ENCODE measurements at regions not wholly inside any gene's neighbourhood (a gene's known extent, or its start where the extent isn't known, plus 50 kb on each side); places are given as distances from the start of the nearest gene placed in this dataset.

GRCh38 chr6:22910370-22910769, 341.0 kb downstream of the HDGFL1 start:
- Histone ChIP-seq H3K18ac (ENCODE audit: insufficient read length, low read depth, low read length) (no peak overlapping the region), H3K27ac (ENCODE audit: insufficient read length, low read depth, low read length) (no peak overlapping the region), H3K56ac (ENCODE audit: insufficient read length, low read depth, low read length) (no peak overlapping the region), H2AK5ac (ENCODE audit: insufficient read length, low read length) (no peak overlapping the region), H3K27me3 (ENCODE audit: insufficient read depth, low read length) (no peaks in the 10 kb centered on the region), H3K79me1 (ENCODE audit: insufficient read depth, low read depth, low read length, poor library complexity, severe bottlenecking) (no peaks in the 10 kb centered on the region), H3K9me3 (ENCODE audit: control insufficient read depth, low read depth, low read length) (no peaks in the 10 kb centered on the region), H3K14ac (ENCODE audit: insufficient read depth, low read length) (no peak overlapping the region), H3K23me2 (ENCODE audit: insufficient read length, low read depth, low read length, poor library complexity, severe bottlenecking) (no peaks in the 10 kb centered on the region), H3K4me1 (ENCODE audit: insufficient read depth, low read length) (peaks cover 2% of the 10 kb centered on the region), H3K9ac (ENCODE audit: extremely low read depth, insufficient read length, low read length) (no peak overlapping the region), H4K91ac (ENCODE audit: insufficient read length, low read depth, low read length) (no peak overlapping the region), H3K4me2 (ENCODE audit: insufficient read depth, insufficient read length, low read length) (no peak overlapping the region), H3K4ac (ENCODE audit: low read depth, low read length) (no peak overlapping the region), H2BK5ac (ENCODE audit: insufficient read length, low read length) (no peak overlapping the region), H2BK15ac (ENCODE audit: low read depth, low read length) (no peak overlapping the region), H2BK20ac (ENCODE audit: low read depth, low read length, poor library complexity, severe bottlenecking) (no peak overlapping the region), H2BK120ac (ENCODE audit: low read depth, low read length, poor library complexity, severe bottlenecking) (no peak overlapping the region), H3K23ac (ENCODE audit: insufficient read length, low read depth, low read length) (no peak overlapping the region), H4K20me1 (ENCODE audit: control insufficient read depth, insufficient read depth, insufficient read length) (no peaks in the 10 kb centered on the region), H3T11ph (ENCODE audit: low read length) (no peak overlapping the region), H4K5ac (ENCODE audit: insufficient read length, low read depth, low read length) (no peak overlapping the region), H3K79me2 (ENCODE audit: insufficient read depth, low read length) (no peaks in the 10 kb centered on the region), H2AFZ (ENCODE audit: low read length) (no peak overlapping the region), H2BK12ac (ENCODE audit: insufficient read length, low read depth, low read length) (no peak overlapping the region), H4K8ac (replicated peaks; ENCODE audit: insufficient read length, low read depth, low read length) (no peak overlapping the region)
- Mint-ChIP-seq H3K27me3 (ENCODE audit: low read depth) (no peaks in the 10 kb centered on the region; the same call in none of the 2 replicates), H3K36me3 (ENCODE audit: insufficient read depth in 1 of 3, low read depth in 3 of 3) (no peaks in the 10 kb centered on the region; a peak in 3 of 7 replicates), H3K9me3 (no peaks in the 10 kb centered on the region), H3K4me3 (no peak overlapping the region), H3K4me1 (peaks cover 8 to 18% of the 10 kb centered on the region in 2 experiments), H3K27ac (no peak overlapping the region)
- WGBS (ENCODE audit: extremely low coverage, insufficient read length, low lambda C conversion rate): no CpG with 5 or more reads among the region's 4 CpGs
- no peak for DNase-seq
- no peak for TF ChIP-seq CTCF (conservative IDR thresholded peaks at IDR 0.05)
